ENCODE measurements at regions not wholly inside any gene's neighbourhood (a gene's known extent, or its start where the extent isn't known, plus 50 kb on each side); places are given as distances from the start of the nearest gene placed in this dataset.

DNA sequence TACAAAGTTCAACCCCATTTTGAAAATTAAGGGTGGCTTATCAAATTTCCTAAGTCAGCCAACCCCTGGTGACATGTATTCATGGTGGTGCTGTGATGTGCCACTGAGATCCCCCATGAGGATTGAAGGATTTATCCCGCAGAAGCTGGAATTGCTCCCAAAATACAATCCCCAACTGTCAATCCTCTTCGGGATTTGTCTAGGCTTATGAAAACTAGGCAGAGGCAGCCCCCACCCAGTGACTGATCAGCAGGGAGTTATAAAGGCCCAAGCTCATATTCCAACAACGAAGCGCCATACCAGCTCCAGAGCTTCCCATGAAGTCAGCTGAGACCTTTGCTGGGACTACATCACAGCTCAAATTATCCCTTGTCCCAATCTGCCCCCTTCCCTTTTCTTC lies 316.0 kb downstream of the ENC1 start:
- no peak for TF ChIP-seq CTCF (IDR thresholded peaks at IDR 0.05)
- no peak for TF ChIP-seq POLR2A (IDR thresholded peaks at IDR 0.05)

All from uterus (tissue), 2 donors.